Calu3 (cell line): ENCODE measurements at regions not wholly inside any gene's neighbourhood (a gene's known extent, or its start where the extent isn't known, plus 50 kb on each side); places are given as distances from the start of the nearest gene placed in this dataset.

Experiments
- BruUV-seq: library from RNA; stranded (reverse); fragments of 400-500 nt; replicated peaks from 2 replicates; lab custom pipeline; 2021; lab: Mats Ljungman, UMichigan
- CTCF ChIA-PET: fragments of 300-600 bp; sonication (Branson Sonifier 250); formaldehyde crosslinking; loops from one replicate; lab custom pipeline; 2022; ENCODE audit warnings: antibody characterized with exemption; lab: Charles Lee
- DNase-seq: peaks from one replicate; pipeline ENCODE4 v3.0.0; 2022
- H3K27ac Mint-ChIP-seq: one replicate; pipeline ENCODE4 v1.8.0; 2022; ENCODE audit warnings: mixed read lengths; ENCODE audit not compliant: unreplicated experiment
- H3K27me3 Mint-ChIP-seq: one replicate; pipeline ENCODE4 v1.8.0; 2022; ENCODE audit warnings: mixed read lengths; ENCODE audit not compliant: unreplicated experiment
- H3K36me3 Mint-ChIP-seq: one replicate; pipeline ENCODE4 v1.8.0; 2022; ENCODE audit warnings: mild to moderate bottlenecking, moderate library complexity, mixed read lengths; ENCODE audit not compliant: insufficient read depth, unreplicated experiment
- H3K4me1 Mint-ChIP-seq: one replicate; pipeline ENCODE4 v1.8.0; 2022; ENCODE audit warnings: mild to moderate bottlenecking, low read depth, mixed read lengths; ENCODE audit not compliant: unreplicated experiment
- H3K4me3 Mint-ChIP-seq: one replicate; pipeline ENCODE4 v1.8.0; 2022; ENCODE audit warnings: mild to moderate bottlenecking, low read depth, moderate library complexity, mixed read lengths; ENCODE audit not compliant: unreplicated experiment
- H3K9me3 Mint-ChIP-seq: one replicate; pipeline ENCODE4 v1.8.0; 2022; ENCODE audit warnings: low read depth, mixed read lengths; ENCODE audit not compliant: unreplicated experiment
- intact Hi-C: fragments of 100-400 bp; cut with micrococcal nuclease; formaldehyde crosslinking; loops from one replicate; pipeline ENCODE4 v1.10.0; 2022; ENCODE audit not compliant: unreplicated experiment
- TF ChIP-seq, protein P1 (sequence below): fragments of 200-600 bp; IDR thresholded peaks from one replicate; pipeline ENCODE4 v1.8.0; 2022; ENCODE audit warnings: antibody characterized with exemption; ENCODE audit not compliant: unreplicated experiment

DNA sequence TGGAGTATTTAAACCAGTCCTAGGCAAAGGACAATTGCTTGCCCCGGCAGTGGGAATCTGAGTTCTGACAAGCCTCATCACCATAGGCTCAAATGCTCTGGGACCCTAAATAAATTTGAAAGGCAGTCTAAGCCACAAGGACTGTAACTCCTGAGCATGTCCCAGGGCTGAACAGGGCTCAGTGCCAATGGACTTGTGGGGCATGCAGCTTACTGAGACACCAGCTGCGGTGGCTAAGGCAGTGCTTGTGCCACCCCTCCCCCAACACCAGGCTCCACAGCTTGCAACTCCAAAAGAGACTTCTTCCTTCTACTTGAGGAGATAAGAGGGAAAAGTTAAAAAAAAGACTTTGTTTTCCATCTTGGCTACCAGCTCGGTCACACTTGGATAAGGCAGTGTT lies 289.7 kb upstream of the DCBLD2 start:
- CTCF ChIA-PET = no interaction called here
- Mint-ChIP-seq H3K4me1 (no peaks in the 10 kb centered on the region), H3K27ac (no peak overlapping the region), H3K36me3 (no peaks in the 10 kb centered on the region), H3K9me3 (no peaks in the 10 kb centered on the region), H3K27me3 (no peaks in the 10 kb centered on the region), H3K4me3 (no peak overlapping the region)
- BruUV-seq = no TSS peak
- no peak for DNase-seq
- TF ChIP-seq, protein P1, sequence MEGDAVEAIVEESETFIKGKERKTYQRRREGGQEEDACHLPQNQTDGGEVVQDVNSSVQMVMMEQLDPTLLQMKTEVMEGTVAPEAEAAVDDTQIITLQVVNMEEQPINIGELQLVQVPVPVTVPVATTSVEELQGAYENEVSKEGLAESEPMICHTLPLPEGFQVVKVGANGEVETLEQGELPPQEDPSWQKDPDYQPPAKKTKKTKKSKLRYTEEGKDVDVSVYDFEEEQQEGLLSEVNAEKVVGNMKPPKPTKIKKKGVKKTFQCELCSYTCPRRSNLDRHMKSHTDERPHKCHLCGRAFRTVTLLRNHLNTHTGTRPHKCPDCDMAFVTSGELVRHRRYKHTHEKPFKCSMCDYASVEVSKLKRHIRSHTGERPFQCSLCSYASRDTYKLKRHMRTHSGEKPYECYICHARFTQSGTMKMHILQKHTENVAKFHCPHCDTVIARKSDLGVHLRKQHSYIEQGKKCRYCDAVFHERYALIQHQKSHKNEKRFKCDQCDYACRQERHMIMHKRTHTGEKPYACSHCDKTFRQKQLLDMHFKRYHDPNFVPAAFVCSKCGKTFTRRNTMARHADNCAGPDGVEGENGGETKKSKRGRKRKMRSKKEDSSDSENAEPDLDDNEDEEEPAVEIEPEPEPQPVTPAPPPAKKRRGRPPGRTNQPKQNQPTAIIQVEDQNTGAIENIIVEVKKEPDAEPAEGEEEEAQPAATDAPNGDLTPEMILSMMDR = no peak
- intact Hi-C loops = no loop called here

DNA sequence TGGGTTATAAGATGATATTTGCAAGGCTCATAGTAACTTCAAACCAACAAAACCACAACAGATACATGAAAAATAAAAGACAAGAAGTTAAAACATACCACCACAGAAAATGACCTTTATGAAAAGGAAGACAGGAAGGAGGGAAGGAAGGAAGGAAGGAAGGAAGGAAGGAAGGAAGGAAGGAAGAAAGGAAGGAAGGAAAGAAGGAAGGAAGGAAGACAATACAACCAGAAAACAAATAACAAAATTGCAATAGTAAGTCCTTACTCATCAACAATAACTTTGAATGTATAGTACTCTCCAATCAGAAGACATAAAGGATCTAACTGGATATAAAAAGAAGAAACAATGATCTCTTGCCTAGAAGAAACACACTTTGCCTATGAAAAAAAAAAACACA lies 287.4 kb upstream of the DCBLD2 start:
- H3K27ac Mint-ChIP-seq = no peak overlapping the region
- no peak for DNase-seq
- H3K9me3 Mint-ChIP-seq = no peaks in the 10 kb centered on the region
- BruUV-seq = no TSS peak
- H3K36me3 Mint-ChIP-seq = no peaks in the 10 kb centered on the region
- no peaks in the 10 kb centered on the region for H3K27me3 Mint-ChIP-seq
- TF ChIP-seq, protein P1 = no peak
- CTCF ChIA-PET = no interaction called here
- no peaks in the 10 kb centered on the region for H3K4me1 Mint-ChIP-seq
- no peak overlapping the region for H3K4me3 Mint-ChIP-seq
- intact Hi-C loops = no loop called here

DNA sequence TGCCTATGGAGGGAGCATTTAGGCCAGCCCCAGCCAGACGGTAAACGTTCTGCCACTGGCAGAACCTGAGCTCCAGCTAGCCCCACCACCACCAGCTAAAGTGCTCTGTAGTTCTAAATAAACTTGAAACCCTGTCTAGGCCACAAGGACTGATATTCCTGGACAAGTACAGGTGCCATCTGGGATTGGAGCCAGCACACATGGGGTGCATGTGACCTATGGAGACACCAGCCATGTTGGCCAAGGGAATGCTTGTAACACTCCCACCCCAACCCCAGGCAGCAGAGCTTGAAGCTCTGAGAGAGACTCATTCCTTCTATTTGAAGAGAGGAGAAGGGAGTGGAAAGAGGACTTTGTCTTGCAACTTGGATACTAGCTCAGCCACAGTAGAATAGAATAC lies 284.5 kb upstream of the DCBLD2 start:
- TF ChIP-seq, protein P1 = no peak
- Mint-ChIP-seq H3K4me1 (no peaks in the 10 kb centered on the region), H3K27me3 (no peaks in the 10 kb centered on the region), H3K36me3 (no peaks in the 10 kb centered on the region), H3K4me3 (no peak overlapping the region), H3K27ac (no peak overlapping the region), H3K9me3 (no peaks in the 10 kb centered on the region)
- intact Hi-C loops = no loop called here
- no peak for DNase-seq
- CTCF ChIA-PET = no interaction called here
- no TSS peak for BruUV-seq

DNA sequence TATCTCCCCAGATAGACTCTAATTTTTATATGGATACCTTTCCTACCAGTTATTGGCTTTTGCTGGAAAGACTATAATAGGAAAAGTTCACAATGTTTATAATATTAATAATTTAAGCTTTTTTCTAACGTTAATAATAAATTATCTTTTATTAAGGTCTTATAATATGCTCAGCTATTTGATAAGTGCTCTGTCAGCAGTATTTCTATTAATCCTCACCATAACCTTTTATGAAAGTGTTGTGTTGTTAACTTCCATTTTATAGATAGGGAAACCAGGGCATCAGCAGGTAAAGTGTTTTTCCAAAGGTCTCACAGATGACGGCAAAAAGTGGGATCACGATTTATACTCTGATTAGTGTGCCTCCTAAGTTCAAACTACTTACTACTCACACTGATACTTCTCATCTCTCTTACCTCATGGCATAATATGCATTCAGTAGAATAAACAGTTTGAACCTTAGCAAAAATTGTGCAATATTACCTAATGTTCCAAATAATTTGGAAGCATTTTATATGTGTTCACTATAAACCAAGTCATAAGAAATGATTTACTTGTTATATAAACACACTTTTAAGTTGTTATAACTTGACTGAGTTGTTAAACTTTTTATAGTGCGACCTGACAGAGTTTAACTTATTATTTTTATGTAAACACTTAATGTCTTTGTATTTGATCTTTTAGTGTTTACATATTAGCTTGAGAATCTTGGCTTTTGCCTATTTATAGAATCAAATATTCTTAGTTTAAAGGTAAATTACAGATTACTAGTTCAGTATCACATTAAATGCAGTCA lies 274.9 kb upstream of the DCBLD2 start:
- no TSS peak for BruUV-seq
- Mint-ChIP-seq H3K27me3 (no peaks in the 10 kb centered on the region), H3K4me1 (no peaks in the 10 kb centered on the region), H3K36me3 (no peaks in the 10 kb centered on the region), H3K4me3 (no peak overlapping the region), H3K27ac (no peak overlapping the region), H3K9me3 (no peaks in the 10 kb centered on the region)
- TF ChIP-seq, protein P1 = no peak
- no peak for DNase-seq
- CTCF ChIA-PET = no interaction called here
- intact Hi-C loops = no loop called here
